GM18511 (cell line): ENCODE measurements at regions not wholly inside any gene's neighbourhood (a gene's known extent, or its start where the extent isn't known, plus 50 kb on each side); places are given as distances from the start of the nearest gene placed in this dataset.

Experiments used
- ATAC-seq: cut with Tn5 transposase; IDR thresholded peaks from one replicate; pipeline ENCODE4 v1.9.1; 2021; ENCODE audit warnings: mild to moderate bottlenecking, moderate library complexity; ENCODE audit not compliant: unreplicated experiment

- ATAC-seq = no peak
Observed at GRCh38 chr10:129353101-129353500, 113.9 kb upstream of the MGMT start.

DNA sequence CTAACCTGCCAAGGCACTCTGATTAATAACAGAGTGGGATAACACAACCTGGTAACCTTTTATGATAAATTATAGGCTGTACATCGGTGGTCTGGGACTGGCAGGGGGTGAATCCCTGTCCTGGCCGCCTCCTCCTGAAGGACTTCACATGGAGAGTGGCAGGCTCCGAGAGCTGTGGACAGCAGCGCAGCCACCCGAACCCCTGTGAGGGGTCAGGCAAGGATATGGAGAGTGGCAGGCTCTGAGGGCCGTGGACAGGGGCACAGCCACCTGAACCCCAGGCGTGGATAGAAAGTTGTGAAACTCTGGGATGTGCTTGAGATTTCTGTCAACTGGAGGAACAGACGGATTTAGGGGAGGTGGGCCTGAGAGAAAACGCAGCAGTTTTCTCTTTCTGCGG lies 107.0 kb upstream of the MGMT start:
- no peak for ATAC-seq

DNA sequence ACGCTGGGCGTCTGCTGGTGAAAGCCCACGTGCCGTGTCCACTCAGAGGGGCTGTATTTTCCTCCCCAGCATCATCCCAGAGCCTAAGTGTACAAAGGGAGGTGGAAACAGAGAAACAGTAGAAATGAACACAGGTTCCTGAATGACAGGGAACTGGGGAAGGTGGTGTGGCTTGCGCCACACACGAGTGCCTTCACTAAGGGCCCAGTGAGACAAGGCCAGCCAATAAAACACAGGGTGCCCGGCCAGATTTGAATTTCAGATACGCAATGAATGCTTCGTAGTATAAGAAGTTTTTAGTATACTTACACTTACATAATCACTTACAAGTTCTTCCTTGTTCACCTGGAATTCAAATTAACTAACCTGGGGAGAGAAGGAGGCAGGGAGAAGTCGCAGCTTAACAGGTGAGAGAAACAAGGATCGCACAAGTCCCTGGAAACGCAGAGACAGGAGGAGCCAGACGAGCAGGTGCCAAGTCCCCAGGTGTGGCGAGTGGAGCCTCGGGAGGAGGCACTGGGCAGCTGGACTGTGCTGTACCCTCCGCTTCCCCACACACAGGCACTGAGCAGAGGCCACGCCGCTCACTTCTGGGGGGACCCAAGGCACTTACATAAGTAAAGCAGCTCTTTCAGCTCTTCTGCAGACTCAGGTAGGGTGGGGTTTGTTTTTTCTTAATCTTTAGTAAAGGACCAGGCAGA lies 105.2 kb upstream of the MGMT start:
- ATAC-seq = no peak

GRCh38 chr10:129364949-129365348 lies 102.1 kb upstream of the MGMT start:
- no peak for ATAC-seq

- ATAC-seq = no peak
Observed at GRCh38 chr10:129365767-129366402, 101.2 kb upstream of the MGMT start.

DNA sequence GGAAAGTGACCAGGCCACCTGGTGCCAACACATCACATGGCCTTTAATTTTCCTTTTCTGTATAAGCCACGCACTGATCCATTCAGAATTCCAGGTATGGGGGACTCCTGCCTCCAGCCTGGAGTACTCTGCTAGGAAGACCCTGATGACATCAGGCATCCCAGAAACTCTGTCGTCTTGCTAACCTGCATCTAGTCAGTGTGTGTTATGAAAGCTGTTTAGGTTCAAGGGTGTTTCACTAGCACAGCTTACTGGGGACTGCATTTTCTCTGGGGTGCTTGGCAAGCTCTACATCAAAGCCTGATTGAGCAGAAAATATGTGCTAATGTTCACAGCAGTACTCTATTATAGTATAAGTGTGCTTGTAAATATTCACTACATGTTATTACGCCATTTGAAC lies 100.6 kb upstream of the MGMT start:
- no peak for ATAC-seq

DNA sequence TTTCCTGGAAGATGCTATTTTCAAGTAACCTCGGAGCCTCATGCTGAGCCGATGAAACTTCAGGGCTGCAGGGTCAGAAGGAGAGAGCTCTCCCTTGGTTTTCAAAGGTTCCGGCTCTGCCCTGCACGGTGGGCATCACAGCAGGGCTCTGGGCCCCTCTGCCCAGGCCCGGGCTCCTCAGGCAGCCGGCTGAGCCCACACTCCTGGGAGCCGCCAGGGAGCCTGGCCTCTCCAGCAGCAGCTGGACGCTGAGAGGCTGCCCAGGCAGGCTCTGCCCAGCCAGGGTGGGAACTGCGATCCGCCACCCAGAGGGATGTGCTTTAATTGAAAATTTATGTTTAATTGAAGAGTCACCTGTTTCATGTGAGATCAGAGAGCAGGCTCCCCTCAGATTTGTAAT lies 97.5 kb upstream of the MGMT start:
- ATAC-seq = no peak

GRCh38 chr10:129371541-129371940 lies 95.5 kb upstream of the MGMT start:
- ATAC-seq = no peak

- no peak for ATAC-seq
Observed at GRCh38 chr10:129372172-129372571, 94.9 kb upstream of the MGMT start.

GRCh38 chr10:129373231-129373630 lies 93.8 kb upstream of the MGMT start:
- no peak for ATAC-seq

- no peak for ATAC-seq
Observed at GRCh38 chr10:129373718-129374117, 93.3 kb upstream of the MGMT start.

GRCh38 chr10:129375171-129375570 lies 91.9 kb upstream of the MGMT start:
- ATAC-seq = no peak

- ATAC-seq = no peak
Observed at GRCh38 chr10:129375912-129376311, 91.1 kb upstream of the MGMT start.

GRCh38 chr10:129380279-129380678 lies 86.8 kb upstream of the MGMT start:
- no peak for ATAC-seq

GRCh38 chr10:129381741-129382140 lies 85.3 kb upstream of the MGMT start:
- no peak for ATAC-seq

- ATAC-seq = no peak
Observed at GRCh38 chr10:129382401-129382800, 84.6 kb upstream of the MGMT start.

DNA sequence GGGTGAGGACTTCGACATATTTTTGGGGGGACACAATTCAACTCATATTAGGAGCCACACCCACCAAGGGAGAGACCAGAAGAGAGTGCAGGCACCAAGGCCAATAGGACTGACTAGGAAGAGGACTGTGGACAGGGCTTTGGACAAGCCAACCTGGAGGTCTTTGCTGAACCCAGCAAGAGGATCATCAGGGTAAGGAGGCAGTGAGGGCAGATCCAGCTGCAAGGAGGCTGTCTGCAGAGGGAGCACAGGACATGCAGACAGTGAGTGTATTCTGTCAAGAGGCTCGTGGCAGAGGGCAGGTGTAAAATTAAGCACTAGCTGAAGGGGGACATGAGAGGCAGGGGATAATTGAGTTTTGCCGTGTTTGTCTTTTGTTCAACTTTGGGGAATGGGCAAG lies 83.4 kb upstream of the MGMT start:
- no peak for ATAC-seq

GRCh38 chr10:129385600-129385999 lies 81.4 kb upstream of the MGMT start:
- no peak for ATAC-seq

DNA sequence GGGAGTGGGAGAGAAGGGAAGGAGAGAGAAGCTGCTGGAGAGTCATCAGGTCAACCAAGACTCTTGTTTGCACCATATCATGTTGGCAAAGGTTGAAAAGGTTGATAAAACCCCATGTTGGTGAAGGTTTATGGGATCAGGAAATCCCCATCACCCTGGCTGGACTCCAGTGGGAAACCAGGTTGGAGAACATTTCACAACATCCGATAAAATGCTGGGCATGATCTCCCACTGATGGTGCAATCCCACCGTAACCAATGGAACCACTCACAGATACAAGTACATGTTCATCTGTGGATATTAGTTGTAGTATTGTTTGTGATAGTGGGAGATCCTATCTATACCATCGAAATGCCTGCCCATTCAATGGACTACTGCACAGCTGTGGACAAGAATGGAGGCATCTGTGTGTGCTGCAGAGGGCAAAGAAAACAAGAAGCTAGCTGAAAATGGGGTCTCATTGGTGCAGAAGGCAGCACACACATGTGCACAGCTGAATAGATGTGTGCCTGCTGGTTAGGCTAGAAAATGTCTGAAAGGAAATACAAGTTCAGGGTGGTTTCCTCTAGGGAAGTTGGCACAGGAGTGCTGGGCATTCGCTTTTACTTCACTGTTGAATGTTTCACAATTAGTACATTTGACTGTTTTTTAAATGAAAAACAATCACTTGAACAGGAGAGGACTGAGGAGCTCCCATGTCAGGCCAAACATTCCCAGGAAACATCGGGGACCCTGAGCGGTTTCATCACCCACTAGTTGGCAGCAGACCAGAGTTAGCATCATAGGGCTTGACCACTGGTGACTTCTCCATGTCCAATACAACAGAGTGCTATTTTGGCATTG lies 80.4 kb upstream of the MGMT start:
- ATAC-seq = no peak

- ATAC-seq = no peak
Observed at GRCh38 chr10:129387258-129387525, 79.8 kb upstream of the MGMT start.

GRCh38 chr10:129388435-129388834 lies 78.6 kb upstream of the MGMT start:
- ATAC-seq = no peak

DNA sequence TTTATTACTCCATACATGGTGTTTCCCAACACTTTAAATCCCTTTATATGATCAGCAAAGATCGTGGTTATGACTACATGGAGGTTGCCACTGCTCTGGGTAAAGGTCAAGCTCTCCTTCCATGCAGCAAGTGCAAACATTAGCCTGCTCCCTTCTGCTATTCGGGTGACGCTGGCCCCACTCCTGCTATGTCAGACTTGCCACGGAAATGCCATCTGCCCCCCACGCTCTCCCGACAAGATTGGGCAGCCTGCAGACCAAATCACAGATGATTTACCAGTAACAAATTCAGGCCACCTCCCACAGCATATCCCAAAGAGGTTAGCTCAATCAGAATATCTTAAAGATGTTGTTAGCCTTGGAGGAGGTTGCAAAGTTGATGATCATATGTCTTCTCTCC lies 77.8 kb upstream of the MGMT start:
- no peak for ATAC-seq
